ENCODE measurements at regions not wholly inside any gene's neighbourhood (a gene's known extent, or its start where the extent isn't known, plus 50 kb on each side); places are given as distances from the start of the nearest gene placed in this dataset.

- Histone ChIP-seq H3K9me3 (ENCODE audit: low read depth, low read length) (no peaks in the 10 kb centered on the region), H3K4me1 (ENCODE audit: insufficient read depth, low read length) (no peaks in the 10 kb centered on the region), H3K4me3 (ENCODE audit: low read length) (no peak overlapping the region), H3K27me3 (ENCODE audit: insufficient read depth, low read length) (peaks cover 7% of the 10 kb centered on the region)
These were observed 210.0 kb upstream of the TOPAZ1 start for GRCh38 chr3:44031387-44032380.

GRCh38 chr3:44032487-44032886 lies 209.2 kb upstream of the TOPAZ1 start:
- Histone ChIP-seq H3K4me3 (ENCODE audit: low read length) (no peak overlapping the region), H3K9me3 (ENCODE audit: low read depth, low read length) (no peaks in the 10 kb centered on the region), H3K4me1 (ENCODE audit: insufficient read depth, low read length) (no peaks in the 10 kb centered on the region), H3K27me3 (ENCODE audit: insufficient read depth, low read length) (peaks cover 2% of the 10 kb centered on the region)

GRCh38 chr3:44033123-44033522 lies 208.6 kb upstream of the TOPAZ1 start:
- no peaks in the 10 kb centered on the region for H3K27me3 ChIP-seq (ENCODE audit: insufficient read depth, low read length)

GRCh38 chr3:44036850-44037249 lies 204.8 kb upstream of the TOPAZ1 start:
- H3K4me3 ChIP-seq (ENCODE audit: low read length): no peak overlapping the region
- H3K27me3 ChIP-seq (ENCODE audit: insufficient read depth, low read length): no peaks in the 10 kb centered on the region
- H3K4me1 ChIP-seq (ENCODE audit: insufficient read depth, low read length): no peaks in the 10 kb centered on the region
- no peaks in the 10 kb centered on the region for H3K9me3 ChIP-seq (ENCODE audit: low read depth, low read length)

More at GRCh38 chr3:44033123-44033522, 208.6 kb upstream of the TOPAZ1 start:
- Histone ChIP-seq H3K9me3 (ENCODE audit: low read depth, low read length) (no peaks in the 10 kb centered on the region), H3K4me1 (ENCODE audit: insufficient read depth, low read length) (no peaks in the 10 kb centered on the region), H3K4me3 (ENCODE audit: low read length) (no peak overlapping the region)

DNA sequence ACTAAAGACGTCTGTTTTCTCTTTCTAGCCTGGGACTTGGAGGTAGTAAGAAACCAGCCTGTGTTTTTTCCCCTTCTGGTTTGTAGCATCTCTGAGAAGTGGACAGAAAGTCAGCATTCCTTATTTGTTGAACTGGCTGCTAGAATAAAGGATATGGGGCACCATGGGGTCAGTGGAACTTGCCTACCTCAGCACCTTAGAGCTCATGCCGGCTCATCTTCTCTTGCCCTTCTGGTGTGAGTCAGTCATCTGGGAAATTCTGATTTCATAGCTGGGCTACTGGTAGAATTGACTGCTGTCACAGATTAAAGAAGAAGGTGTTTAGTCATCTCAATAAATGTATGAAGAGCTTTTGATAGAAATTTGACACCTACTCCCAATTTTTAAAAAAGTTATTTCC lies 202.7 kb upstream of the TOPAZ1 start:
- H3K4me3 ChIP-seq (ENCODE audit: low read length): no peak overlapping the region
- H3K27me3 ChIP-seq (ENCODE audit: insufficient read depth, low read length): no peaks in the 10 kb centered on the region
- H3K4me1 ChIP-seq (ENCODE audit: insufficient read depth, low read length): no peaks in the 10 kb centered on the region
- no peaks in the 10 kb centered on the region for H3K9me3 ChIP-seq (ENCODE audit: low read depth, low read length)

- Histone ChIP-seq H3K4me1 (ENCODE audit: insufficient read depth, low read length) (no peaks in the 10 kb centered on the region), H3K4me3 (ENCODE audit: low read length) (no peak overlapping the region), H3K27me3 (ENCODE audit: insufficient read depth, low read length) (no peaks in the 10 kb centered on the region), H3K9me3 (ENCODE audit: low read depth, low read length) (no peaks in the 10 kb centered on the region)
These were observed 200.0 kb upstream of the TOPAZ1 start for GRCh38 chr3:44041726-44042125.

GRCh38 chr3:44042772-44043171 lies 198.9 kb upstream of the TOPAZ1 start:
- H3K27me3 ChIP-seq (ENCODE audit: insufficient read depth, low read length): no peaks in the 10 kb centered on the region
- no peaks in the 10 kb centered on the region for H3K9me3 ChIP-seq (ENCODE audit: low read depth, low read length)
- no peaks in the 10 kb centered on the region for H3K4me1 ChIP-seq (ENCODE audit: insufficient read depth, low read length)
- no peak overlapping the region for H3K4me3 ChIP-seq (ENCODE audit: low read length)

- Histone ChIP-seq H3K4me3 (ENCODE audit: low read length) (no peak overlapping the region), H3K4me1 (ENCODE audit: insufficient read depth, low read length) (no peaks in the 10 kb centered on the region), H3K9me3 (ENCODE audit: low read depth, low read length) (no peaks in the 10 kb centered on the region), H3K27me3 (ENCODE audit: insufficient read depth, low read length) (no peaks in the 10 kb centered on the region)
These were observed 196.0 kb upstream of the TOPAZ1 start for GRCh38 chr3:44045476-44046275.

- no peaks in the 10 kb centered on the region for H3K4me1 ChIP-seq (ENCODE audit: insufficient read depth, low read length)
- peaks cover 3% of the 10 kb centered on the region for H3K27me3 ChIP-seq (ENCODE audit: insufficient read depth, low read length)
- H3K9me3 ChIP-seq (ENCODE audit: low read depth, low read length): no peaks in the 10 kb centered on the region
- H3K4me3 ChIP-seq (ENCODE audit: low read length): no peak overlapping the region
These were observed 193.9 kb upstream of the TOPAZ1 start for GRCh38 chr3:44047796-44048195.

DNA sequence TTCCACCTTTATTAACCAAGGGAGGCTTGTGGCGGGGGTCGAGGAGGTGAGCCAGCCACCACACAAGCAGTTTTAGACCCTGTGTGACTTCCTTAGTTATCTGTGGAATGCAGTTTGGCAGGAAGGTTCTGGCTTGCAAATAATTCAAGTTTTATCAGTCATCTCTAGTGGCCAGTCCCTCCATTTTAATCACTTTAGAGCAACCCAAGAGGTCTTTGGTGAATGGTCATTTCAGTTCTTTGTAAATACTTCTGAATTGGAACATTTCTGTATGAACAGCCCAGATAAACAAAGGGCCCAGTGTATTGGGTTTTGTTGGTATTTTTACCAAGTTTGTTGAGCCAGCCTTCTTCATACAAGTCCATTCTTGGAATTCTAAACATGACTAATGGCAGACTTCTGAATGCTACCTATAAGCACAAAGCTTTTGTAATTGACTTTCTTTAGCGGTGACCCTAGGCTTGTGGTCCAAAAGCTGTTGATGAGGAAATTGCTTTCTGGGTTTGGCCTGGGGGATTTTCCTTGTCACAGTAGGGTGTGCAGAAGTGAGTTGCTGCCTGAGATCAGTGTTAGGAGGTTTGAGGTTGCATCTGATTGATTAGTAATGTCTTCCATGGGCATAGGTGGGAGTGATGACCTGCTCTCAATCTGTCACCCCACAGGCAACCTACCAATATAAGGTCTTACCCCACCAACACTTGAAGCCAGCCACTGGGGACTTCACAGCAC lies 193.3 kb upstream of the TOPAZ1 start:
- Histone ChIP-seq H3K4me1 (ENCODE audit: insufficient read depth, low read length) (no peaks in the 10 kb centered on the region), H3K9me3 (ENCODE audit: low read depth, low read length) (no peaks in the 10 kb centered on the region), H3K4me3 (ENCODE audit: low read length) (no peak overlapping the region)

DNA sequence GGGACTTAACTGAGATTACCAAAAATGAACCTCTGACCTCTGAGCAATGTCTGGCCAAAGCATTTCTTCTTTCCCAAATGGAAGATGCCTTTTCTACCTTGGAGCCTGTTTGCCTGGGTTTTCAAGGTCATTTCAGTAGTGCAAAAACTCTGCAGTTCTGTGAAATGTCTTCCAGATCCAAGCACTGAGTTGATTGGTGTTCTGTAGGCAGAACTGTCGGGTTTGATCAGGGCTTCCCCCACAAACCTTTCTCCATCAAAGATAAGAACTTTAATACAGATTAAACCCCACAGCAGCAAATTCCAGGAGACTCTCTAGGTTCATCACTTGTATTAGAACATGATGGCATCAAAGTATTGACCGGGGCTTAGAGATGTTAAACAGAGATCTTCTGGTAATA lies 192.7 kb upstream of the TOPAZ1 start:
- H3K4me1 ChIP-seq (ENCODE audit: insufficient read depth, low read length): no peaks in the 10 kb centered on the region
- no peak overlapping the region for H3K4me3 ChIP-seq (ENCODE audit: low read length)
- no peaks in the 10 kb centered on the region for H3K9me3 ChIP-seq (ENCODE audit: low read depth, low read length)
- H3K27me3 ChIP-seq (ENCODE audit: insufficient read depth, low read length): peaks cover 4% of the 10 kb centered on the region

More for the DNA sequence above, 193.3 kb upstream of the TOPAZ1 start:
- H3K27me3 ChIP-seq (ENCODE audit: insufficient read depth, low read length): peaks cover 4% of the 10 kb centered on the region

DNA sequence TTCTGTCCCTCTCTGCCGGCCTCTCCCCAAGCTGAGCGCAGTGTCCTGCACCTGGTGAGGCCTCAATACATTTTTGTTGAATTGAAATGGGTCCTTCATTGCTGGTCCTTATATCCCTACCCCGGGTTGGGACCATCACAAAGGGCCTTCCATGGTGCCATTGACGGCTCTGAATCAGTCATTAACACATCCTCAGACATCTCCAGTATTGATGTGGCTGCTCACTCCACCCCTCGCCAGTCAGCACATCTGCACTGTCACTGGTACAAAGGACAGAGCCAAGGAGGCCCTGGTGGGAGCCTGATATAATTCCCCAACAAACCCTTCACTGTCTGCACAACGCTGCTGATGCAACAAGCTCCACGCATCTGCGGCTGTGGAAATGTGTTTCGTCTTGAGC lies 191.6 kb upstream of the TOPAZ1 start:
- H3K9me3 ChIP-seq (ENCODE audit: low read depth, low read length): no peaks in the 10 kb centered on the region
- peaks cover 4% of the 10 kb centered on the region for H3K27me3 ChIP-seq (ENCODE audit: insufficient read depth, low read length)
- H3K4me3 ChIP-seq (ENCODE audit: low read length): no peak overlapping the region
- H3K4me1 ChIP-seq (ENCODE audit: insufficient read depth, low read length): no peaks in the 10 kb centered on the region

GRCh38 chr3:44050867-44051266 lies 190.8 kb upstream of the TOPAZ1 start:
- Histone ChIP-seq H3K4me1 (ENCODE audit: insufficient read depth, low read length) (no peaks in the 10 kb centered on the region), H3K9me3 (ENCODE audit: low read depth, low read length) (no peaks in the 10 kb centered on the region), H3K4me3 (ENCODE audit: low read length) (no peak overlapping the region), H3K27me3 (ENCODE audit: insufficient read depth, low read length) (peaks cover 4% of the 10 kb centered on the region)

GRCh38 chr3:44055951-44056350 lies 185.7 kb upstream of the TOPAZ1 start:
- Histone ChIP-seq H3K4me3 (ENCODE audit: low read length) (no peak overlapping the region), H3K27me3 (ENCODE audit: insufficient read depth, low read length) (peaks cover 4% of the 10 kb centered on the region), H3K4me1 (ENCODE audit: insufficient read depth, low read length) (peaks cover 6% of the 10 kb centered on the region), H3K9me3 (ENCODE audit: low read depth, low read length) (no peaks in the 10 kb centered on the region)
